ENCODE measurements at regions not wholly inside any gene's neighbourhood (a gene's known extent, or its start where the extent isn't known, plus 50 kb on each side); places are given as distances from the start of the nearest gene placed in this dataset.

DNA sequence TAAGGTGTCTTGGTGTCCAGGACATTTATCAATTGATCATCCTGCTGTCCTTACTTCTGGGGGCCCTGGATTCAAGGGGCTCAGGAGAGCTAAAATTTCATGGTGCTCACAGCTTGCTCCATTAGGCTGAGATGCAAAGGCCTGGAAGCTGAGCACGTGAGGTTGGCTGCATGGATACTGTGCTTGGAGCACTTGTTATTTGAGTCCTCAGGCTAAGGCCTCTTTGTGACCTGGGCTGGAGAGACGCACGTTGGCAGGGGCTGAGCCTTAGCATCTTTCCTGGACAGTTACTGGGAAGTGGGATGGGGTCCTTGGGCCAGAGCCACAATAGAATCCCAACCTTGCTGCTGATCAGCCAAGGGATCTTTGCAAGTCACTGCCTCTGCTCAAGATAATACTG is 151.2 kb upstream of the HS6ST1 start:
- Histone ChIP-seq H3K4me3 (replicated peaks; ENCODE audit: insufficient read depth, low read length) (no peak overlapping the region), H3K27me3 (ENCODE audit: insufficient read depth, poor library complexity, severe bottlenecking) (no peaks in the 10 kb centered on the region), H3K27ac (replicated peaks) (no peak overlapping the region)
- no peak for DNase-seq (ENCODE audit: low read depth in 1 of 2, low spot score in 1 of 2)
- TF ChIP-seq POLR2AphosphoS5 (IDR thresholded peaks at IDR 0.05; ENCODE audit: low read depth) (no peak), SPI1 (IDR thresholded peaks at IDR 0.05; ENCODE audit: borderline replicate concordance, low read depth) (no peak), GABPA (IDR thresholded peaks at IDR 0.05; ENCODE audit: low read depth) (no peak), CTCF (IDR thresholded peaks at IDR 0.05; ENCODE audit: insufficient read depth, low read length) (no peak), REST (IDR thresholded peaks at IDR 0.05; ENCODE audit: insufficient replicate concordance, low read depth) (no peak)

DNA sequence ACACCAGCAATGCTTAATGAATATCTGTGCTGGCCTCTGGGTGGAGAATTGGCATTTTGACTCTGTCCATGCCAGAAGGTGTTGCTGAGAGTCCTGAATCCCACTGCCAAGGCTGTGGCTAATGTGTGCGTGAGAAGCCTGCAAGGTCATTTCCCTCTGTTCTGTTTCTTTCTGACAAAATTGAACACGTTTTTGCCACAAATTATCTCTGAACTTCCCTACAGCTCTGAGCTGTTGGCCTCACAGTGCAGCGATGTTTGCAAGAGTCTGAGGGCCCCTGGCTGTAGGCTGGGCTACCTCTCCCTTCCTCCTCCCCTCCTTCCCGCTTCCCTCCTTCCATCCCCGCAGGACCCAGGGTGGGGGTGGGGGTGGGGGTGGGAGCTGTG is 154.1 kb upstream of the HS6ST1 start:
- Histone ChIP-seq H3K27ac (replicated peaks) (peak overlapping the region; percentile 84), H3K4me3 (replicated peaks; ENCODE audit: insufficient read depth, low read length) (no peak overlapping the region), H3K27me3 (ENCODE audit: insufficient read depth, poor library complexity, severe bottlenecking) (no peaks in the 10 kb centered on the region)
- DNase-seq (ENCODE audit: low read depth in 1 of 2, low spot score in 1 of 2), result no peak
- TF ChIP-seq REST (IDR thresholded peaks at IDR 0.05; ENCODE audit: insufficient replicate concordance, low read depth) (no peak), SPI1 (IDR thresholded peaks at IDR 0.05; ENCODE audit: borderline replicate concordance, low read depth) (peak; percentile 70), GABPA (IDR thresholded peaks at IDR 0.05; ENCODE audit: low read depth) (no peak), CTCF (IDR thresholded peaks at IDR 0.05; ENCODE audit: insufficient read depth, low read length) (no peak)

DNA sequence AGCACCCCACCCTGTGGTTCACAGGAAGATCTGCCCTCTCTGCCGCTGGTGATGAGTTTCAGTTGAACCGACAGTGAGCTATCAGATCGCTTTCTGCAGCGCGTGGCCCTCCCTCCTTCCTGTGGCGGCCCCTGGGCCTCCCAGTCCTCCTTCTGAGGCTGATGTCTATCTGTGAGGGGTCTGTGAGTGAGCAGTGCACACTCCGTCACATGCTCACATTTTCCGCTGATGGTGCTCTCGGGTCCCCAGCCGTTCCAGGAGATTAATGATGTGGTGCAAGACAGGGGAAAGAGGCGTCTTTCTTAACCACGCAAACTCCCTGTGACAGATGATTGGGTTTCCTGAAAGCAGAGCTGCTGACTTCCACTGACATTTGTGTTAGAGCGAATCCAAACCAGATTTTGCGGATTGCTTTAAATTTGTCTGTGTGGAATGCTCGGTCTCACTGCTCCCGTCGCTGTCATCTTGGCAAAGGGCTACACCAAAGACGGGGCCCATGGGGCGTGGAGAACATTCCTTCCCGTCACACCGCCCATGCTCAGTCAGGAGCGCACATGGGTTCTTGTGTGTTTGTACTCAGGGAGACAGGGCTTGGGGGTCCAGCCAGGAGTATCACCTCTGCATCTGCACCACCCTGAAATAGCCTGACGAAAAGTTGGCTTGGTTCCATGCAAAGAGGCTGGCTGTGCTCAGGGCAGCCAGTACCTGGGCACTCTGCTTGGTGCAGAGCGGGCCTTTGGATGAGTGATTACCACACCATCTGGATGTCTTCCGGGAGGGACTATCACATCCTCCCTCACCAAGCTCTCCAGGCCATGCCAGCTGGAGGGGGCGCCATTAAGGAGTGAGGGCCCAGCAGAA is 154.7 kb upstream of the HS6ST1 start:
- TF ChIP-seq GABPA (IDR thresholded peaks at IDR 0.05; ENCODE audit: low read depth) (peak; percentile 41; the same call in 1 of the 2 replicates), CTCF (IDR thresholded peaks at IDR 0.05; ENCODE audit: insufficient read depth, low read length) (no peak), SPI1 (IDR thresholded peaks at IDR 0.05; ENCODE audit: borderline replicate concordance, low read depth) (peak; percentile 4; the same call in 1 of the 2 replicates), REST (IDR thresholded peaks at IDR 0.05; ENCODE audit: insufficient replicate concordance, low read depth) (peak; percentile 34), POLR2AphosphoS5 (IDR thresholded peaks at IDR 0.05; ENCODE audit: low read depth) (peak; percentile 97)
- peak; percentile 93 to 97 for DNase-seq (ENCODE audit: low read depth in 1 of 2, low spot score in 1 of 2)
- Histone ChIP-seq H3K27ac (replicated peaks) (peak overlapping the region; percentile 84), H3K27me3 (ENCODE audit: insufficient read depth, poor library complexity, severe bottlenecking) (no peaks in the 10 kb centered on the region), H3K4me3 (replicated peaks; ENCODE audit: insufficient read depth, low read length) (peak overlapping the region; percentile 8; the same call in 1 of the 2 replicates)

All from HL-60 (cell line).